Nephron (organoid): ENCODE measurements at regions not wholly inside any gene's neighbourhood (a gene's known extent, or its start where the extent isn't known, plus 50 kb on each side); places are given as distances from the start of the nearest gene placed in this dataset.

Experiments
- H3K27ac Mint-ChIP-seq, 3 experiments: 2 replicates each; pipeline ENCODE4 v1.8.0; 2020; ENCODE audit warnings: mixed read lengths in 3 of 3, mild to moderate bottlenecking in 2 of 3, moderate library complexity in 1 of 3
- H3K27me3 Mint-ChIP-seq: 2 replicates; pipeline ENCODE4 v1.8.0; 2021; ENCODE audit warnings: low read depth, mild to moderate bottlenecking, moderate library complexity, mixed read lengths
- H3K36me3 Mint-ChIP-seq: 2 replicates; pipeline ENCODE4 v1.8.0; 2020; ENCODE audit warnings: low read depth, mixed read lengths
- H3K4me1 Mint-ChIP-seq: 2 replicates; pipeline ENCODE4 v1.8.0; 2020; ENCODE audit warnings: mixed read lengths
- H3K4me3 Mint-ChIP-seq, 3 experiments: 2 replicates each; pipeline ENCODE4 v1.8.0; 2020; ENCODE audit warnings: mild to moderate bottlenecking in 3 of 3, mixed read lengths in 3 of 3, moderate library complexity in 2 of 3
- H3K9me3 Mint-ChIP-seq: 2 replicates; pipeline ENCODE4 v1.8.0; 2020; ENCODE audit warnings: mixed read lengths
- CTCF ChIP-seq, 3 experiments: fragments of 200-600 bp; sonication (generic); IDR thresholded peaks; one replicate each; pipeline ENCODE4 v1.5.0; 2021; ENCODE audit warnings: antibody characterized with exemption in 3 of 3; ENCODE audit not compliant: unreplicated experiment in 3 of 3

GRCh38 chr14:39762576-39763401, 330.6 kb upstream of the FBXO33 start:
- no peaks in the 10 kb centered on the region for H3K27me3 Mint-ChIP-seq
- no peak for TF ChIP-seq CTCF (IDR thresholded peaks at IDR 0.05; ENCODE audit: unreplicated experiment in 3 of 3)
- no peaks in the 10 kb centered on the region for H3K9me3 Mint-ChIP-seq

GRCh38 chr14:39755269-39755878, 323.1 kb upstream of the FBXO33 start:
- Mint-ChIP-seq H3K9me3 (no peaks in the 10 kb centered on the region), H3K27me3 (no peaks in the 10 kb centered on the region), H3K4me3 (no peak overlapping the region), H3K4me1 (no peaks in the 10 kb centered on the region), H3K36me3 (no peaks in the 10 kb centered on the region), H3K27ac (peak overlapping the region; percentile 26 to 86 (median 62))
- TF ChIP-seq CTCF (IDR thresholded peaks at IDR 0.05; ENCODE audit: unreplicated experiment in 3 of 3), result peak in 1 of 3 experiments; percentile 14

More at GRCh38 chr14:39762576-39763401, 330.6 kb upstream of the FBXO33 start:
- Mint-ChIP-seq H3K4me3 (no peak overlapping the region), H3K36me3 (no peaks in the 10 kb centered on the region), H3K4me1 (no peaks in the 10 kb centered on the region), H3K27ac (peak overlapping the region in 1 of 3 experiments; percentile 46)

GRCh38 chr14:39740454-39740853, 308.2 kb upstream of the FBXO33 start:
- peaks cover 3% of the 10 kb centered on the region for H3K9me3 Mint-ChIP-seq
- no peak overlapping the region for H3K4me3 Mint-ChIP-seq
- no peak for TF ChIP-seq CTCF (IDR thresholded peaks at IDR 0.05; ENCODE audit: unreplicated experiment in 3 of 3)
- H3K4me1 Mint-ChIP-seq, result no peaks in the 10 kb centered on the region
- H3K36me3 Mint-ChIP-seq, result no peaks in the 10 kb centered on the region
- H3K27me3 Mint-ChIP-seq, result no peaks in the 10 kb centered on the region
- H3K27ac Mint-ChIP-seq, result no peak overlapping the region

GRCh38 chr14:39739796-39740195, 307.6 kb upstream of the FBXO33 start:
- H3K4me1 Mint-ChIP-seq, result no peaks in the 10 kb centered on the region
- no peak overlapping the region for H3K27ac Mint-ChIP-seq
- H3K27me3 Mint-ChIP-seq, result peaks cover 1% of the 10 kb centered on the region
- H3K4me3 Mint-ChIP-seq, result no peak overlapping the region
- no peak for TF ChIP-seq CTCF (IDR thresholded peaks at IDR 0.05; ENCODE audit: unreplicated experiment in 3 of 3)
- H3K9me3 Mint-ChIP-seq, result peaks cover 3% of the 10 kb centered on the region
- no peaks in the 10 kb centered on the region for H3K36me3 Mint-ChIP-seq

- H3K9me3 Mint-ChIP-seq, result peaks cover 12% of the 10 kb centered on the region
- H3K27ac Mint-ChIP-seq, result peak overlapping the region in 1 of 3 experiments; percentile 48
- peaks cover 5% of the 10 kb centered on the region for H3K27me3 Mint-ChIP-seq
- no peaks in the 10 kb centered on the region for H3K36me3 Mint-ChIP-seq
- no peak for TF ChIP-seq CTCF (IDR thresholded peaks at IDR 0.05; ENCODE audit: unreplicated experiment in 3 of 3)
- H3K4me3 Mint-ChIP-seq, result no peak overlapping the region
- H3K4me1 Mint-ChIP-seq, result no peaks in the 10 kb centered on the region
Measured at GRCh38 chr14:39734306-39734705, 302.1 kb upstream of the FBXO33 start.
